ENCODE measurements at regions not wholly inside any gene's neighbourhood (a gene's known extent, or its start where the extent isn't known, plus 50 kb on each side); places are given as distances from the start of the nearest gene placed in this dataset.

DNA sequence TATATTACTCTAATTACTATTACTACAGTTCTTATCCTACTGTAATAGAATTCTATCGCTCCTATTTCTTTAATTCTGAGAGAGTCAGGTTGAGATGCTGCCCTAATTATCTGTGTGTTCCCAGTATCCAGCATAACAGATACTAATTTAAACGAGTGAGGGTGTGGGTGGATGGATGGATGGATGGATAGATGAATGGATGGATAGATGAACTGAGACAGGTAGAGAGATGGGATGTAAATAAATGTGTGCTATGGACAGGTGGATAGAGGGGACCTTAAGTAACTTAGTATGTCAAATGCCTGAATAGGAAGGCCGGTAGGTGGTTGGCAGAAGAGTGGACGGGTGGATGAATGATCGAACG, 143.6 kb upstream of the ADRA1B start:
- no peak for TF ChIP-seq ZFX (IDR thresholded peaks at IDR 0.05; ENCODE audit: borderline replicate concordance)
- no peak for TF ChIP-seq CTCF (IDR thresholded peaks at IDR 0.05)

GRCh38 chr5:159773062-159773924, 143.0 kb upstream of the ADRA1B start:
- H3K27ac ChIP-seq = no peak overlapping the region
- no peak for TF ChIP-seq ZFX (IDR thresholded peaks at IDR 0.05; ENCODE audit: borderline replicate concordance)
- TF ChIP-seq CTCF (IDR thresholded peaks at IDR 0.05) = peak; percentile 19; the same call in 1 of the 2 replicates

More for the DNA sequence above, 143.6 kb upstream of the ADRA1B start:
- H3K27ac ChIP-seq = no peak overlapping the region

- TF ChIP-seq ZFX (IDR thresholded peaks at IDR 0.05; ENCODE audit: borderline replicate concordance) (no peak), CTCF (IDR thresholded peaks at IDR 0.05) (no peak)
- no peak overlapping the region for H3K27ac ChIP-seq
Measured at GRCh38 chr5:159774476-159775031, 141.7 kb upstream of the ADRA1B start.

- no peak overlapping the region for H3K27ac ChIP-seq
- TF ChIP-seq CTCF (IDR thresholded peaks at IDR 0.05) (no peak), ZFX (IDR thresholded peaks at IDR 0.05; ENCODE audit: borderline replicate concordance) (no peak)
Measured at GRCh38 chr5:159775890-159776289, 140.4 kb upstream of the ADRA1B start.

DNA sequence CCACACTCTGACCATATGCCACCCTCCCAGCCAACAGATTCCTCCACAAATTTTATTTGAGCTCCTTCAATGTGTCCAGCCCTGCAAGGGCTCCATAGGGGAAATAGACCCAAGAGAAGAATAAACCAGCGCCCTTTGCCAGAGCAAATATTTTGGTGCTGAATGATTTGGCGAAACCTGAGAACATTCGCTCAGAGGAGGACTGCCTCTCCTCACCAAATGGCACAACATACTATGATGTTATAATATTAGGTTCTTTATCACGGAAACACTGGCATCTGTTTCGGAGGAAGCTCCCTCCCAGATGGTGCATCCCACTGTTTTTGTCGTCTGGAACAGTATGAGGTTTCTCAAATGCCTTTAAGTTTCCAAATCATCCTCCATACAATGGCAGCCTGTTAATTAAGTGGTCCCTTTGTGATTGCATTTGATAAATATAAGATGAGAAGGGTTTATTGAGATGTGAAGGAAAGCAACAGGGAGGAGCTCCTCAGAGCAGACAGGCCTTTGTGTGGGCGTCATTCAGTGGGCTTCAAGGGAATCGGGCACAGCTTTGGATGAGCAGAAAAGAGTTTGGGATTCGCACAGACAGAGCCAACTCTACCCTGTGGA, 139.1 kb upstream of the ADRA1B start:
- H3K27ac ChIP-seq = no peak overlapping the region
- no peak for TF ChIP-seq ZFX (IDR thresholded peaks at IDR 0.05; ENCODE audit: borderline replicate concordance)
- TF ChIP-seq CTCF (IDR thresholded peaks at IDR 0.05) = no peak

DNA sequence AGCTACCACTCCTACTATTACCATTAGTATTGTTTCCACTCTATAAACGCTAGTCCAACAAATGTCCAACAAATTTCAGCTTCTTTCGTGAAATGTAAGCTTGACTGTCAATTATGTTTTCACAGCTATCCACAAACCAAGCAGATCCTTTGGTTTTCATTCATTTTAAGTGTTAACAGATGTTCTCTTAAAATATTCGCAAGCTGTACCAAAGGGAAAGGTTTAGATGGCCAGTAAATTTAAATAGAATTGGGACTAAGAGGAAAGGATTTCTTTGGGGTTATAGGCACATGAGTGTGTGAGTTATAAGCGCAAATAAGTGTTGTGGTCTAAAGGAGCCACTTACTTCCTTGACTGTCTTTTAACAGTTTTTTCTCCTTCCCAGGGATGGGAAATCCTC, 136.8 kb upstream of the ADRA1B start:
- no peak overlapping the region for H3K27ac ChIP-seq
- no peak for TF ChIP-seq ZFX (IDR thresholded peaks at IDR 0.05; ENCODE audit: borderline replicate concordance)
- no peak for TF ChIP-seq CTCF (IDR thresholded peaks at IDR 0.05)

GRCh38 chr5:159780246-159780645, 136.0 kb upstream of the ADRA1B start:
- no peak for TF ChIP-seq CTCF (IDR thresholded peaks at IDR 0.05)
- no peak for TF ChIP-seq ZFX (IDR thresholded peaks at IDR 0.05; ENCODE audit: borderline replicate concordance)
- no peak overlapping the region for H3K27ac ChIP-seq
